Panc1 (cell line): ENCODE measurements at regions not wholly inside any gene's neighbourhood (a gene's known extent, or its start where the extent isn't known, plus 50 kb on each side); places are given as distances from the start of the nearest gene placed in this dataset.

Experiments
- POLR2AphosphoS5 ChIP-seq: IDR thresholded peaks from 2 replicates; pipeline ENCODE4 v1.6.1; 2012; ENCODE audit warnings: mild to moderate bottlenecking, low read depth, low read length, moderate library complexity
- SIN3A ChIP-seq: IDR thresholded peaks from 2 replicates; pipeline ENCODE4 v1.6.1; 2012; ENCODE audit warnings: low read depth, mild to moderate bottlenecking, low read length, moderate library complexity, borderline replicate concordance; ENCODE audit not compliant: insufficient read depth
- TCF7L2 ChIP-seq: IDR thresholded peaks from 2 replicates; pipeline ENCODE4 v1.6.1; 2011; ENCODE audit warnings: mild to moderate bottlenecking, low read depth, low read length, inconsistent platforms
- TF ChIP-seq, protein P1 (sequence below): fragments of 450-650 bp; IDR thresholded peaks from 2 replicates; pipeline ENCODE4 v1.5.1; 2017; ENCODE audit warnings: mild to moderate bottlenecking

DNA sequence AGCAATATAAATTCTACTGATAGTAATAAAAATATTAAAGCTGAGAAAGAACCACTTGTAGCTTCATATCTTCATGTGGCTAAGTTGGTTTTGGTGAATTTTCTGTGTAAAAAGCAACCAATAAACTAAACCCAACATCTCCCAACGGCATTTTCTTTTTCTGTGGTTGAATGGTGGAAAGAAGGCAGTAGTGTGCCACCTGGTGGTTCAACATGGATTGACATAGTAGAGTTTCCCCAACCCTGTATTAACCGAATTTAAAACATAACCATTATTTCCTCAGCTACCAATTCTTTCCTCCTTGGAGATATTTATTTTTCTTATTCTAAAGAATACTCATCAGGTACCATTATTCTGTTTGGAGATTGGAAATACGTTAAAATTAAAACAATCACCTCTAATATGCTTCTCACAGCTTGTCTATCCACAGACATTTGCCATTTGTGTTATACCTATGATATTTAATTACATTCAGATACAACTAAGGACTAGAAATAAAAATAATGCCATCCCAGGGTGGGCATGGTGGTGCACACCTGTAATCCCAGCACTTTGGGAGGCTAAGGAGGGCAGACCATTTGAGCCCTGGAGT, 117.1 kb upstream of the EEF1E1 start:
- TF ChIP-seq, protein P1, sequence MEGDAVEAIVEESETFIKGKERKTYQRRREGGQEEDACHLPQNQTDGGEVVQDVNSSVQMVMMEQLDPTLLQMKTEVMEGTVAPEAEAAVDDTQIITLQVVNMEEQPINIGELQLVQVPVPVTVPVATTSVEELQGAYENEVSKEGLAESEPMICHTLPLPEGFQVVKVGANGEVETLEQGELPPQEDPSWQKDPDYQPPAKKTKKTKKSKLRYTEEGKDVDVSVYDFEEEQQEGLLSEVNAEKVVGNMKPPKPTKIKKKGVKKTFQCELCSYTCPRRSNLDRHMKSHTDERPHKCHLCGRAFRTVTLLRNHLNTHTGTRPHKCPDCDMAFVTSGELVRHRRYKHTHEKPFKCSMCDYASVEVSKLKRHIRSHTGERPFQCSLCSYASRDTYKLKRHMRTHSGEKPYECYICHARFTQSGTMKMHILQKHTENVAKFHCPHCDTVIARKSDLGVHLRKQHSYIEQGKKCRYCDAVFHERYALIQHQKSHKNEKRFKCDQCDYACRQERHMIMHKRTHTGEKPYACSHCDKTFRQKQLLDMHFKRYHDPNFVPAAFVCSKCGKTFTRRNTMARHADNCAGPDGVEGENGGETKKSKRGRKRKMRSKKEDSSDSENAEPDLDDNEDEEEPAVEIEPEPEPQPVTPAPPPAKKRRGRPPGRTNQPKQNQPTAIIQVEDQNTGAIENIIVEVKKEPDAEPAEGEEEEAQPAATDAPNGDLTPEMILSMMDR = peak; percentile 76
- TF ChIP-seq SIN3A = no peak
- TF ChIP-seq TCF7L2 = no peak
- no peak for TF ChIP-seq POLR2AphosphoS5
